ENCODE measurements at regions not wholly inside any gene's neighbourhood (a gene's known extent, or its start where the extent isn't known, plus 50 kb on each side); places are given as distances from the start of the nearest gene placed in this dataset.

- TF ChIP-seq TCF7L2 (IDR thresholded peaks at IDR 0.05; ENCODE audit: low read depth, low read length) (no peak), CTCF (IDR thresholded peaks at IDR 0.05) (no peak), REST (IDR thresholded peaks at IDR 0.05; ENCODE audit: insufficient read depth in 1 of 2, low read depth in 2 of 2, low read length in 1 of 2) (no peak), POLR2AphosphoS5 (IDR thresholded peaks at IDR 0.05; ENCODE audit: low read depth, low read length) (no peak), SIN3A (IDR thresholded peaks at IDR 0.05; ENCODE audit: borderline replicate concordance, insufficient read depth, low read depth, low read length) (no peak)
- CTCF ChIA-PET = no interaction called here
- Histone ChIP-seq H3K27me3 (ENCODE audit: control insufficient read depth, insufficient read depth, low read length) (no peaks in the 10 kb centered on the region), H3K27ac (ENCODE audit: low read length) (no peak overlapping the region), H3K4me3 (ENCODE audit: low read depth in 2 of 2, low read length in 2 of 2) (no peak overlapping the region), H3K9me3 (ENCODE audit: control insufficient read depth, insufficient read depth, low read depth, low read length) (no peaks in the 10 kb centered on the region), H3K4me1 (ENCODE audit: control insufficient read depth, insufficient read depth, low read length) (no peaks in the 10 kb centered on the region), H3K36me3 (ENCODE audit: control insufficient read depth, insufficient read depth, low read length) (no peaks in the 10 kb centered on the region)
- BruUV-seq (replicated peaks) = no TSS peak
- POLR2A ChIA-PET = no interaction called here
- no peak for ATAC-seq
- intact Hi-C loops (cut with micrococcal nuclease; ENCODE audit: unreplicated experiment) = no loop called here
- in situ Hi-C loops (cut with HindIII; ENCODE audit: low pct_unique_long_range_greater_than_20kb, low sequenced_read_pairs) = no loop called here
- DNase-seq (ENCODE audit: low read depth, low spot score) = no peak
Measured at GRCh38 chr6:128600397-128600951, 80.1 kb upstream of the PTPRK start.

- CTCF ChIA-PET = no interaction called here
- Histone ChIP-seq H3K27ac (ENCODE audit: low read length) (no peak overlapping the region), H3K4me3 (ENCODE audit: low read depth in 2 of 2, low read length in 2 of 2) (no peak overlapping the region), H3K9me3 (ENCODE audit: control insufficient read depth, insufficient read depth, low read depth, low read length) (no peaks in the 10 kb centered on the region), H3K4me1 (ENCODE audit: control insufficient read depth, insufficient read depth, low read length) (no peaks in the 10 kb centered on the region), H3K27me3 (ENCODE audit: control insufficient read depth, insufficient read depth, low read length) (no peaks in the 10 kb centered on the region), H3K36me3 (ENCODE audit: control insufficient read depth, insufficient read depth, low read length) (no peaks in the 10 kb centered on the region)
- ATAC-seq (no peak), DNase-seq (ENCODE audit: low read depth, low spot score) (no peak)
- POLR2A ChIA-PET = no interaction called here
- in situ Hi-C loops (cut with HindIII; ENCODE audit: low pct_unique_long_range_greater_than_20kb, low sequenced_read_pairs) (no loop called here), intact Hi-C loops (cut with micrococcal nuclease; ENCODE audit: unreplicated experiment) (no loop called here)
- no TSS peak for BruUV-seq (replicated peaks)
- TF ChIP-seq REST (IDR thresholded peaks at IDR 0.05; ENCODE audit: insufficient read depth in 1 of 2, low read depth in 2 of 2, low read length in 1 of 2) = no peak
- TF ChIP-seq POLR2AphosphoS5 (IDR thresholded peaks at IDR 0.05; ENCODE audit: low read depth, low read length) = no peak
- TF ChIP-seq SIN3A (IDR thresholded peaks at IDR 0.05; ENCODE audit: borderline replicate concordance, insufficient read depth, low read depth, low read length) = no peak
- no peak for TF ChIP-seq TCF7L2 (IDR thresholded peaks at IDR 0.05; ENCODE audit: low read depth, low read length)
- no peak for TF ChIP-seq CTCF (IDR thresholded peaks at IDR 0.05)
Measured at GRCh38 chr6:128599036-128599435, 78.6 kb upstream of the PTPRK start.

Data from Panc1 (cell line).